GM18508 (cell line): ENCODE measurements at regions not wholly inside any gene's neighbourhood (a gene's known extent, or its start where the extent isn't known, plus 50 kb on each side); places are given as distances from the start of the nearest gene placed in this dataset.
"Not testable (repeated sequence)": the region's sequence is repeated elsewhere in the genome, so short reads cannot be mapped to it uniquely, and the experiment has no call there.

ENCODE experiments used
- ATAC-seq: cut with Tn5 transposase; IDR thresholded peaks from one replicate; pipeline ENCODE4 v1.9.1; 2021; ENCODE audit warnings: moderate number of reproducible peaks; ENCODE audit not compliant: insufficient read depth, unreplicated experiment

GRCh38 chr13:74241343-74241742, 107.1 kb upstream of the KLF12 start:
- ATAC-seq = not testable (repeated sequence)

DNA sequence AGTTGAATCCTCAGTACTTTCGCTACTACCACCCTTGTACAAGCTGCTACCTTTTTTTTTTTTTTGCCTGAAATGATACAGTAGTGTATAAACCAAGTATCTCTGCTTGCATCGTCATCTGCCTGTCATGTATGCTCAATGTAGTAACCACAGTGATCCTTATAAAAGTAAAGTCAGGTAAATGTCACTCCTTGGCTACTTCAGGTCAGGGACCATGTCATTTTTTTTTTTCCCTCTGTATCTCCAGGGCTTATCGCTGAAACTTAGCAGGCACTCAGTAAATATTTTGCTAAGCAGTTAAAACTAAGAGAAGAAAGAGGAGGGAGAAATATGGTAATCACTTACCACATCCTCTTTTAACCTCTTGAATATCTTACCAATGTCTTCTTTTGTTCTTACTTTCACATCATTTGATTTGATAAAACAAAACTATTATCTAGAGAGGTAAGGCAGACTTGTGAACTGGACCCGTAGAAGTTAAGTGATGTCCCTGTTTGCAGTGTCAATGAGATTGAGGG, 96.8 kb upstream of the KLF12 start:
- no peak for ATAC-seq

DNA sequence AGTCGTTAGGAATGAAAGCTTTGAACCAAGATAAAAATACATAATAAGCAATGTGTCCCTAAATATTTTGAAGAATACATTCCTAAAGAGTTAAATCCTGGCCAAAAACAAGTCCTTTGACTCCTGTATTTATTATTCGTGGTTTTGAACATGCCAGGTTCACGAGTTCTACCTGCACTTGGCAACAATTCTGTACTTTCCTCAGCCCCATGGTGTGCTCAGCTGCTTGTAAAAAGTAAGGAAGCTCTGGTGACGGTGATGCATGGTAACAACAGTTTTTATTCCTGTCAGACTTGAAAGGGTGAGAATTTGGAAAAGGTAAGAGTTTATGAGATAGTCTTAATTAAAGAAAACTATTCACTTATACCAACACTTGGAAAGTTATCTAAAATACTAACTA, 95.0 kb upstream of the KLF12 start:
- no peak for ATAC-seq

DNA sequence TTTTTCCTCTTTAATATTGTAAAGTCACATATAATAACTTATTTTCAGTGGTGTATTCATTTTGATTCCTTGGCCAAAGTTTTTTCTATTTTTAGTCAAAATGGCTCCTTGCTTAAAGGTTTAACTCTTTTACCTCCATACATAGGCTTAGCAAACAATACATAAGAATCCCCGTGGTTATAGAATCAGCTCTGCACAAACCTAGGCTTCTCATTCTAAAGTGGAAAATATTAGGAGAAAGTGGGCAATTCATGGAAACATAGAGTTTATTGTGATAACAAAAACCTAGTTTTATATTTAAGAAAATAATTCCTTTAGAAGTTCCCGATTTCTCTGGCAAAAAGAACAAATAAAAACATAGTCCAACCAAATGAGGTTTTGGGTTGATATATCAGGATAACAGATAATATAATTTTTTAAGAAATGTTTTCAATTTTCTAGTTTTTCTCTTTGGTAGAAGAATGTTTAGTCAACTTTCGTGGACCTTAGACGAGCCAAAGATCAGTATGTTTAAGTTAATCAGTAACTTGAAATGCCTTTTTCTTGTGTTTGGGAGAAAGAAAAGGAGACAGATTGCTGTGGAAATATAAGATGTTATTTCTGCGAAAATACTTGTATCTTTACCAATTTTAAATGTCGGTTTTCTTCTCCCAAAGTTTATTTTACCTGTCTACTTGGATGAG, 93.4 kb upstream of the KLF12 start:
- ATAC-seq = no peak

DNA sequence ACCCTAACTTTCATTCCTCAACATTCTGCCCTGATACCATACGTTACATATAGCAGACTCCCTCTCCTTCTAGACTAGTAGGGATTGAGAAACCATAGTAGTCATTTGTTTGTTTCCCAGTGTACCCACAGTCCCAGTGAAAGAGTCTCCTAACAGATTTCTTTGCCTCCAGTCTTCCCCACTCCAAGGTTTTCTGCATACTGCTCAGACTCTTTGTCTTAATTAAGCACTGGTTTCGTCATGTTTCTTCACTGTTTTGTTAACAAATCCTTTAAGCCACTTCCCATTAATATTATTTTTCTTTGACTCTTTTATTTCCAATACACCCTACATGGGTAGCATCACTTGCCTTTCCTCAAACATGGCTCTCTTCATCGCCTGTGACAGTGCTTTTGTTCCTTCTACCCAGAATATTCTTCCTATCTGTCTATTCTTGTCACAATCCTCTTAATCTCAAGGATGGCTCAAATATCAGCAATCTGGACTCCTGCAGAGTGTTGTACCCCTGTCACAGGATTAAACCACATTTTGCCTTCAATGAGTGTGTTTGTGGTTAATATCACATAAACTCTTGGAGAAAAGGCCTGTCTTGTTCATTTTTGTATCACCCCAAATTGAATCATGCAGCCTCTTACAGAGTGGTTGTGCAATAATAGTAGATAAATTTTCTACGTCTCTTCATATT, 92.7 kb upstream of the KLF12 start:
- no peak for ATAC-seq

GRCh38 chr13:74221752-74222151, 87.5 kb upstream of the KLF12 start:
- no peak for ATAC-seq

DNA sequence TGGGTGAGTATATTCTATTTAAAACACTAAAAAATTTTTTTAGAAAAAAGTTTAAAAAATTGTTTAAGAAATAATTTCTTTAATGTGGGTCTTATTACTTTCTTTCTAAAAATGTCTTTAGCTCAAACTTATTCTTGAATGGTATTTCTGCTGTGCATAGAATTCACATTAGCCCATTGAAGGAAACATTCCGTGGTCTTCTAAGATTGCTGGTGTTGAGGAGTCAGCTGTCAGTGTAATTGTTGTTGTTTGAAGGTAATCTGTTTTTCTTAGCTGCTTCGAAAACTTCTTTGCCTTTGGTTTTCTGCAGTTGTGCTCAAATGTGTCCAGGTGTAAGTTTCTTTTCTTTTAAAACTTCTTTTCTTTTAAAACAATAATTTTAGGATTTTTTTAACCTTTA, 85.4 kb upstream of the KLF12 start:
- no peak for ATAC-seq

DNA sequence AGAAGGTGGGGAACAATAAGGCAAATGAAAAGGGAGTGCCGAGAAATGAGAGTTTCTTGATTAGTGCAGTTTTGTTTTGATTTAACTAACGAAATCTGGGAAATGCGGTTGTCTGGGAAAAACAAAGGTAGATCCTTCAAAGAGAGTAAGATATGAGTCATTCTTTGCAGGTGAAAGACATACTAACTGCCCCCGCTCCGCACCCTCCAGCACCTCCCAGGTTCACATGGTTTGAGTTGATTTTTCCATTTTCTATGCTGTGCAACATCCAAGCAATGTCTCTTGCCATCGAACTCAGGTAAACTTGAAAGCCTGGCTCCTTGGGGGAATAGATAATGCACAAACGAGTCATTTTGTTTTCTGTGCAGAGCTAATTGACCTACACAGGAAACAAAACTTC, 84.1 kb upstream of the KLF12 start:
- no peak for ATAC-seq

- ATAC-seq = no peak
Measured at GRCh38 chr13:74217811-74218210, 83.6 kb upstream of the KLF12 start.

DNA sequence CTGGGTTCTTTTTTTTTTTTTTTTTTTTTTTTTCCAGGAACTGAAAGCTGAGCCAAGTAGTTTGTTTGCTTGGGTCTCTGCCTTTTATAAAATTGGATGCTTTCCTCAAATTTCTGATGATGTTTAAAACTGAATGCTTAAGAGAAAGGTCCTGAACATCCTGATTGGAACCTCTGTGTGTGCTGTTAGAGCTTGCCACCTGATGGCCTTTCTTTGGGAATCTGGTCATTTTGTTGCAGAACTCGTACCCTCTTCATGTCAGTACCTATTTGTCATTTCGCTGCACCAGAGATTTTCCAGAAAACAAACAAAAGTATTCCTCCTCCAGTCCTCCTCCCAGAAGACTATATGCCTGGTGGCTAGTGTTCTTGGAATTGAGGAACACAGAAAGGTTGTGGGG, 81.2 kb upstream of the KLF12 start:
- no peak for ATAC-seq

DNA sequence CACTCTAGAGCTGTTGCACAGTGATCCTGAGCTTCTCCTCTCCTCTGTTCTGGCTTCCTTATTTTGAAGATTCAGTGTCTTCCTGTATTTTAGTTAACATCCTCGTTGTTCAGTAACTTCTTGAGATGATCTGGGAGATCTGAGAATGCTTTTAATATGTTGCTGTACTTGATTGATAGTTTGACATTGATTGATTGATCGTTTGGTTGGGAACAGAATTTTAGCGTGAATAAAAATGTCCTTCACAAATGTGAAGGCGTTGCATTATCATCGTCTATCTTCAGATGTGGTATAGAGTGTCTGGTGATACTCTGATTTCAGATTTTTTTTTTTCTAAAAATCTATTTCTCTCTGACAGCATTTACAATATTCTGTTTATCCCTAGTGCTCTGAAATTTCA, 80.1 kb upstream of the KLF12 start:
- no peak for ATAC-seq

- ATAC-seq = no peak
Measured at GRCh38 chr13:74210693-74211393, 76.6 kb upstream of the KLF12 start.

DNA sequence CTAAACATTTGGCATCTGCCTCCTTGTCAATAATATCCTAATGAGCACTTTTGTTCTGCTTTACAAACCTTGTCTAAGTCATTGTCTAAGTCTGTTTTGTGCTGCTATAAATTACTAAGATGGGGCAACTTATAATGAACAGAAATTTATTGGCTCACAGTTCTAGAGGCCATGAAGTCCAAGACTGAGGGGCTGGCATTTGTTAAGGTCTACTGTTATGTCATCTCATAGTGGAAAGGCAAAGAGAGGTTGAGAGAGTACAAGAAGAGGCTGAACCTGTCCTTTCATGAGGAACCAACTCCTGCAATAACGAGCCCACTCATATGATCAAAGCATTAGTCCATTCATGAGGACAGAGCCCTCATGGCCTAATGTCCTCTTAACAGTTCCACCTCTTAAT, 72.7 kb upstream of the KLF12 start:
- no peak for ATAC-seq

- no peak for ATAC-seq
Measured at GRCh38 chr13:74206061-74206561, 71.9 kb upstream of the KLF12 start.

- ATAC-seq = no peak
Measured at GRCh38 chr13:74205313-74205690, 71.1 kb upstream of the KLF12 start.

GRCh38 chr13:74204602-74205312, 70.6 kb upstream of the KLF12 start:
- ATAC-seq = no peak

DNA sequence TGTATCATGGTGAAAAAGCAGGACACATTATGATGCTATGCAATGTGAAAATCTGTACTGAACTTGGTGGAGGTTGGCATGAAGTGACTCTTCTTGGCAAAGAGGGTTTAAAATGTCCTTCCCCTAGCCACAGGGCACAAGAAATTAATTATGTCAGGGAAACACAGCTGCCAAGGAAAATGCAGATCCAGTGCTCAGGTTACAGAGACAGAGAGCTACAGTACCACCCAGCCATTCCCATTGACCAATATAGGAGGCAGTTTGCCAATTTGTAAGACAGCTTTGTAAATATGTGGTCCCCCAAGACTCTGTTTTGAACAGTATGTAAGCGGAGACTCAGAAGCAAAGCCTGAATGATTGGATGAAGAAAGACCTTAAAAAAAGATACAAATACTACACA, 69.4 kb upstream of the KLF12 start:
- no peak for ATAC-seq

DNA sequence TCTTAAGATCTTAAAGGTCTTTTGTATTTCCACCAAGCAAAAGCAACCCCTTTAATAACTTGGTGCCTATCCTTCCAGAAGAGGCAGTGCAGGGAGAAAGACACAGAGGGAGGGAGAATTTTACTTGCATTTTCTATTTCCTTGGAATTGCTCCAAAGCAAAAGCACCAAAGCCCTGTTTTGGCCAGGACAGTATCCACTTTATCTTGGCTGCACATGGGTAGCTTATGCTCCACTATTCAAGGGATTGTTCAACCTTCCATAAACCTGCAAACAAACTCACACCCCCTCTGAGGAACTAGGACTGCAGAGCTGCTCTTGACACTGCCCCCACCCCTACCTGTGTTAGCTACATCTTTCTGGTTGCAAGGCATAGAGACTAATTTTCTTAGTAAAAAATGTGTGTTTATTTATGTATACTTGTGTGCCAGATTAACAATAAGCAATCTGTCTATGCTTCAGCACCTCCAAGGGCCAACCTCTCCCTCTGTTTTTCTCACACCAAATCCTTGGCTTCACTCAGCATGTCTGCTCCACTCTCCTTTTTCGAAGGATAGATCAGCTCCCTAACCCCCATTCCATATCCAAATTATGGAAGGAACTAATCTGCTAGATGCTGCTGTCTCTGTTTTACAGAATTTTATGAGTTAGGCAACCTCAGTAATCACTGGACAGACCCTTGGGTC, 68.1 kb upstream of the KLF12 start:
- no peak for ATAC-seq

DNA sequence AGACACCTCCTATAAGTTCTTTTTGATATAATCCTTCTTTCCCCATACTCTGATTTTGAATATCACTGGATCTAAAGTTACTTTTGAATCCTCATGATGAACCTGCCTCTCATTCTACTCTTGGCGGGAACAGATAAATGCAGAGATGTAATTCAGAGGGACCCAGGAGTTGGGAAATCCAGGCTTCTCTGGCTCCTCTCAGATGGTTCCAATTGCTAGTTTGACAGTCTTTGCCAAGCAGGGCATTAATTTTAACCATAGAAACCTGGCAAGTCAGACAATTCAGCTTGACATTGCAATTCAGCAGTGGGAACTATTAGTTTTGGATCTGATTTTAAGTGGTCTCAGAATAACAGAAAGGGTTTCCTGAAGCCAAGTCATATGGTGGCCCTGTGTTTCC, 67.3 kb upstream of the KLF12 start:
- no peak for ATAC-seq

- no peak for ATAC-seq
Measured at GRCh38 chr13:74200081-74200480, 65.9 kb upstream of the KLF12 start.
